HG02610 (cell line): ENCODE measurements at regions not wholly inside any gene's neighbourhood (a gene's known extent, or its start where the extent isn't known, plus 50 kb on each side); places are given as distances from the start of the nearest gene placed in this dataset.

Experiments
- ATAC-seq: cut with Tn5 transposase; IDR thresholded peaks from one replicate; pipeline ENCODE4 v1.9.1; 2021; ENCODE audit warnings: mild to moderate bottlenecking, moderate library complexity; ENCODE audit not compliant: unreplicated experiment

DNA sequence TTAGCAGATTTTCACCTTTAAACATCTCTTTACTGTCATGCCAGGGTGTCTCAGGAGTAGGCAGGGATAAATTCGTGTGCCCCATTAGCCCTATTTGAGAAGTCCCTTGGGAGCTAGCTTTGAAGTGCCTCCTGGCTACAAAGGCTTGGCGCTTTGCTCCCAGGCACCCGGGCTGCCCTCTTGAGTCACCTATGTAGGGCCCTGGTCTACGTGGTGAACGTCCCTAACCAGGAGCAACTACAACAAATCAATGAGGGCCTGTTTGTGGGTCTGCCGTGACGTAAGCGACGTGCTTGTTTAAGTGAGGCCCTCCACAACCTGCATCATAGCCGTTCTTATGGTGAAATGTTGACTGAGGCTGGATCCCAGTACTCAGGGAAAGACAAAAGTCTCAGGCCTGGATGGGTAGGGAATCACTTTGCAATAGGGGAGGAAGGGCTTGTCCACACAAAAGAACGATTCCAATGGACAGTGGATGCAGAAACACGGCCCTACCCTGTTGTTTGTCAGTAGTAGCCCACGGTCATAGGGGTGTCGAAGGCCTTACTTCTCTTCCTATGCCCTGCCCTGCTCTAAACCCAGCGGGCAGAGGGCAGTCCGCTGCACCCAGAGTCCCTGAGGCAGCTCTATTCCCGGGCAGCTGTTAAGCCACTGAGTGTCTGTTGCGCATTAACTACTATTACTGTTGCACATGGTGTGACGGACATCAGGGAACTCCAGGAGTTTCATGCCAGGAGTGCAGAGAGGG lies 93.9 kb downstream of the INHBB start:
- no peak for ATAC-seq

DNA sequence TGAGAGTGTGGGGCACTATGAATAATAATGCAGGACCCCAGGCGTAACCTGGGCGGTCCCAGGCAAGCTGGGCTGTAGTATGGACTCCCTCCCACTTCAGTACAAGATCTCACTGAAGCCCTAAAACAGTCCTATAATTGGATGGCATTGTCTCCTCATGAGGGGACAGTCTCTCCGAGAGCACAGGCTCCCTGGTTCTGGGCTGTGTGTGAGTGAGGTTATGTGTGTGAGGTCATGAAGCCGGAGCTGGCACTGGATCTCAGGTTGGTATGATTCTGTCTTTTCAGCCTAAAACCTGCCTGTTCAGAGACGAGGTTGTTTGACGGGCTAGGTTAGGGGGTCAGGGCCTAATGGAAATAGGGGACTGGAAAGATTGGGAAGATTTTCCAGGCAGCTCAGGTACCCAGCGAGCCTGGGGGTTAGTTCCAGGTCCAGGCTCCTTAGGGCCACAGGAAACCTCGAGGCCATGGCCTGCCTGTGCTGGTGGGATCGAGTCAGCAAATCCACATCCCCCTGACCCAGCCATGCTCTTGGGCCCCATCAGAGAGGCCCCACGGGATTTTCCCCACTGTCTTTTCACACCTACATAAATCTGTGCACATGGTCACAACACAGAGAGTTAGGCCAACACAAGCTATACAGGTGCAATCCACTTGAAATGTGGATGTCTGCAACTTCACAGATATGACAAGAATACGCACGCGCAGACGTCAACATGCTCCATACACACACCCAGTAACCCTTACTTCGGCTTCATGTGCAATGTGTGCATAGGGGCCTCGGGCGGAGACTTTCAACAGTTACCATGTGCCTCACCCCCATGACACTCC lies 94.8 kb downstream of the INHBB start:
- ATAC-seq = no peak

DNA sequence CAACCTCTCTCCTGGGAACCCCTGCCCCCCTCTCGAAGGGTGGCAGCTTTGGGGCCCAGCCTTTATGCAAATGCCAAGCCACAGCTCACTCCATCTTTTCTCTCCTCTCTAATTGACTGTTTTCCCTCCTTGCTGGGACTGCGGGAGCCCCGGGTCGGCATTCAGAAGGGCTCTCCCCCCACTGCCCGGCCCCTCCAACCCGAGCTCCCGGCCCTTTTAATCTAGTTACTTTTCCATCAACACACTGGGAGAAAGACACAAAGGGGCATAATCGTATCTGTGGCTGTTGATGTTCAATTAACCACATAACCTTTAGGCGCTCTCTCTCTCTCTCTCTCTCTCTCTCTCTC lies 95.4 kb downstream of the INHBB start:
- ATAC-seq = no peak

DNA sequence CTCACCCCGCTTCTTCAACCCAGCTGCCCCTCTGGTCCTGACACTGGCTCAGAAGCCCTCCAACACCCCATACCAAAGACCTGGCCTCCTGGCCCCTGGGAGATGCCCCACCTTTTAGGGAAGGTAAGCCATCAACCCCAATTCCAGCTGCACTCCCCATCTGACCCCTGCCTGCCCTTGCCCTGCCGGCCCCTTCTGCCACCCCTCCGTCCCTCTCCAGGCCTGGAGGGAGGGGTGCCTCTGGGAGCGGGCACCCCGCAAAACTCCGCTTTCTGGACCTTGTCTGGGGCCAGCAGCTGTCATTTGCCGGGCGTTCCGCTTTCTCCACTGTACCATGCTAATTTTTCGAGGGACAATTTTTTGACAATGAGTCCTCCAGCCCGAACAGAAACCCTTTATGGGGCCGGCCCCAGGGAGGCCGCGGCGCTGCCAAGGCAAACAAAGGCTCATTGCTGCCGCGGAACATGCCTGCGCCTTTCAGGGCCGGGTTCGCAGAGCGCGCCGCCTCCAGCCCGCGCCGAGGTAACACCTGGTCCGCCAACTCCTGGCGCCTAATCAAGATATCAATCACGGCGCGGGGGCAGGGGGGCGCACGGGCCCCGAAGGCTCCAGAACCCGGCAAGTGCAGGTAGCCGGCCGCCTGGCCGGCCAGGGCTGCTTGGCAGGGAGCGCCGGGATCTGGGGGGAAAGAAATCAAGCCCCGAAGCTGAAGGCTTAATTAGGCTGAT lies 96.0 kb downstream of the INHBB start:
- no peak for ATAC-seq

DNA sequence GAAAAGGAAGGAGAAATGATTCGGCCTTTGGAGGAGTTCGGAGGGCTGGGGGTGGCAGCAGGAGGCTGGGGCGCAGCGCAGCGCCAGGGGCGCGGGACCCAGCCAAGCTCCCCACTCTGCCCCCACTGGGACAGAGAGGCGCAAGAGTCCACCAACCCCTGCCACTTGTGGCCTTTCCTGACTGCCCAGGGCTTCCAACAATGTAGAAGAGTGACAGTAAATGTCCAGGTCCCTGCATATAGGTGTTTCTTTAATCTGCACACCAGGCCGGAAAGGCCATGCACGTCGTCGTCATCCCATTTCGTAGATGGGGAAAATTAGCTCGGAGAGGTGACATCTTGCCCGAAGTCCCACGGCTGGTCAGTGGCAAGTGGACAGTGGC lies 96.6 kb downstream of the INHBB start:
- no peak for ATAC-seq

DNA sequence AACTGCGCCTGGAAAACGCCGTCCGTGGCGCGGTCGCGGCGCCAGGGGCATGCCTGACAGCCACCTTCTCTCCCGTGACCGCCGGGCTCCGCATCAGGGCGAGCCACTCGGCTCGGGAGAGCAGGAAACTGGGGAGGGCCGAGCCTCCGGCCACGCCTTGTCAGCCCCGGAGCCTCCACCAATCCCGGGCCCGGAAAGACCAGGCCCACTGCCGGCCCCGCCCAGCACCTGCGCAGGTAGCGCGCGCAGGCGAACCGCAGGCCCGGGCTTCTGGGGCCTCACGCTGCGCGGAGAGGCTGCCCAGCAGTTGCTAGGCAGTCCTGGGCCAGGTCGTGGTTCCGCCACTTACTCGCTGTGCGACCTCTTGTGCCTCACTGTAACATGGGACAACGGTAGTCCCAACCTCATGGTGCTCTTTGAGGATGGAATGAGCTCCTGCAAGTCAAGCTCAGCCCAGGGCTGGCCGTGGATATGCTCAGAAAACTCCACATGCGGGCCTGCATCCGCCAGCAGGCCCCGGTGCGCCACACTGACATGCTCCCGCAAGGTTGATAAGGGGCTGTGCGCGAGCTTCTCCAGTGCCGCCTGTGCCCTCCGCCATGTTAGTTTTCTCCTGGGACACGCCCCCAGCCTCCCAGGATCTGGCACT lies 97.1 kb downstream of the INHBB start:
- ATAC-seq = no peak

DNA sequence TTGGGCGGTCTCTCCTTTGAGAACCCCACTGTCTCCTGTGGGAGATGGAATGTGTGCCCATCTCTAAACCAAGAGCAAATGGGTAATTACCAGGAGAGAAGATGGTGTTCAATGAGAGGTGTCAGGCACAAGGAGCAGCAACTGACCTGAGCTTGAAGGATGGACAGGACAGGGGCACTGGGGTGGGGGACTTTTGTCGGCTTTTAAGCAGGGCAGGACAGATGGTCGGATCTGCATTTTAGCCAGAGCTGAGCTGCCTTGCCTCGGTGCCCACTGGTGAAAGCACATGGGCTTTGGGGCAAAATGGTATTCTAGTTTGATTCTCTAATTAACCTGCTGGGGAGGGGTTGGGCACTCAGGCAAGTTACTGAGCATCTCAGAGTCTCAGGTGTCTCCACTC lies 98.0 kb downstream of the INHBB start:
- ATAC-seq = no peak

GRCh38 chr2:120444691-120445240 lies 98.8 kb downstream of the INHBB start:
- no peak for ATAC-seq

- ATAC-seq = no peak
Observed at GRCh38 chr2:120445449-120446143, 99.7 kb downstream of the INHBB start.

- ATAC-seq = no peak
Observed at GRCh38 chr2:120446236-120447126, 100.5 kb downstream of the INHBB start.

DNA sequence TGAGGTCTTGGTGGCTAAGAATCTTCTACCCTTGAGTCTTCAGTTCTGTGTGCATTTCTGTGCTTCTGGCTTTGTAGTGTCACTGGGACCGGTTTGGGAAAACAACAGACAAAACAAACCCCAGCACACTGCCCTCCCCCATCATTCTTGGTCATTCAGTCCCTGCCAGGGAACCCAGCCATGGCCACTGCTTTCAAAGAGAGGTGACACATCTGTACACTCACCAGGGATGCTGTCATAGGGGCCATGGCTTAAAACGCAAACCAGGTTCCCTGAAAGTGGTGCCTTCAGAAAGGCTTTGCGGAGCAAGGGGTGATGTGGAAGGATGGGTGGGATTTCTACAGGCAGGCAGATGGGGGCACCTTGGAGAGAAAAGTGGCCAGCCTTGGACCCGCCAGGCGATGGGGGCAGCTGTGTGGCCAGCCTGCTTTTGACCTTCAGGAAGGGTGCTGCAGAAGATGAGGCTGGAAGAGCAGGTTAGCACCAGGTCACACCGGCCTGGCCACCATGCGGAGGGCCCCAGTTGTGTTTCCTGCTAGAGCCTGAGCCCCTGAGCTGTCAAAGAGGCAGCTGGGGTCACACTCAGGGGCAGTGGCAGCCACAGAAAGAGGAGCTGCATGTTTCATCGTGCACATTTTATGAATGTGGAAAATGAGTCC lies 101.3 kb downstream of the INHBB start:
- ATAC-seq = no peak

GRCh38 chr2:120448436-120448835 lies 102.5 kb downstream of the INHBB start:
- no peak for ATAC-seq

- ATAC-seq = no peak
Observed at GRCh38 chr2:120448961-120449810, 103.2 kb downstream of the INHBB start.

GRCh38 chr2:120450196-120450820 lies 104.4 kb downstream of the INHBB start:
- no peak for ATAC-seq

- ATAC-seq = no peak
Observed at GRCh38 chr2:120451334-120451733, 105.4 kb downstream of the INHBB start.

- no peak for ATAC-seq
Observed at GRCh38 chr2:120452131-120452530, 106.2 kb downstream of the INHBB start.

DNA sequence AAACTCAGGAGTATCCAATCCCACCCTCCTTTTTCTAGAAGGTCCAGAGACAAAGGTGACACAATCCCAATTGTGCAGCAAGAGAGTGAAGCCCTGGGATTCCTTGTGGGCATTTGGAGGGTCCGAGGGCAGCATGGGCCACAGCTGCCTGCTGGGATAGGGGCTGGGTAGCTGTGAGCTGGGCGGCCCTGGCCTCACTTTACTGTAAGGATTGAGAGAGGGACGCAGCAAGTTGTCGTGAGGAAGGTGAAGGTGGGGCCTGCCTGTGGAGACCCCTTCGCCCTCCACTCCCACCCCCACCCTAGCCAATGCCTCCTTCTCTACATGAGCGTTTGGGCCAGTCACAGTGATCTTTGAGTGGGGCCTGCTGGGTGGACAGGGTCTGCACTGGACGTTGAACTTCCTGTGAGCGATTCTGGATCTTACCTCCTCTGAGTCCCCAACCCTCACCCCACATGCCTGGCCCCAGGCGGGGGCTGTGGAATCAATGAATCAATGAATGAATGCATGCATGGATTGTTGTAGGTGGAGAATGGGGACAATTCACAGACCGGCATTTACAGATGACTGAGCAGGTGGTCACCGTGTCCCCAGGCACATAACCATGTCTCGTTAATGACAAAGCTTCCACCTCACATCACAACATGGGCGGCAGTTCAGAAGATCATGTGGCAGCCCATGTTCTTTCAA lies 107.2 kb downstream of the INHBB start:
- ATAC-seq = no peak
